BE2C (cell line): ENCODE measurements at regions not wholly inside any gene's neighbourhood (a gene's known extent, or its start where the extent isn't known, plus 50 kb on each side); places are given as distances from the start of the nearest gene placed in this dataset.
"Not testable (repeated sequence)": the region's sequence is repeated elsewhere in the genome, so short reads cannot be mapped to it uniquely, and the experiment has no call there.

ENCODE experiments used
- DNase-seq: peaks from one replicate; pipeline ENCODE4 v3.0.0-alpha.2; 2020
- H3K27me3 ChIP-seq: fragments of 250-450 bp; sonication (Bioruptor Pico); 2 replicates; pipeline ENCODE4 v1.5.1; 2020; ENCODE audit warnings: mild to moderate bottlenecking
- H3K36me3 ChIP-seq: fragments of 250-450 bp; sonication (Bioruptor Pico); 2 replicates; pipeline ENCODE4 v1.5.1; 2020; ENCODE audit warnings: mild to moderate bottlenecking
- H3K4me1 ChIP-seq: fragments of 250-450 bp; sonication (Bioruptor Pico); 2 replicates; pipeline ENCODE4 v1.5.1; 2020
- H3K4me3 ChIP-seq: 2 replicates; pipeline ENCODE4 v1.5.1; 2011; ENCODE audit warnings: low read depth, low read length
- H3K9me3 ChIP-seq: fragments of 250-450 bp; sonication (Bioruptor Pico); 2 replicates; pipeline ENCODE4 v1.5.1; 2020
- TF ChIP-seq, protein P1 (sequence below): IDR thresholded peaks from 2 replicates; pipeline ENCODE4 v1.5.1; 2012; ENCODE audit warnings: mild to moderate bottlenecking, low read depth, low read length

DNA sequence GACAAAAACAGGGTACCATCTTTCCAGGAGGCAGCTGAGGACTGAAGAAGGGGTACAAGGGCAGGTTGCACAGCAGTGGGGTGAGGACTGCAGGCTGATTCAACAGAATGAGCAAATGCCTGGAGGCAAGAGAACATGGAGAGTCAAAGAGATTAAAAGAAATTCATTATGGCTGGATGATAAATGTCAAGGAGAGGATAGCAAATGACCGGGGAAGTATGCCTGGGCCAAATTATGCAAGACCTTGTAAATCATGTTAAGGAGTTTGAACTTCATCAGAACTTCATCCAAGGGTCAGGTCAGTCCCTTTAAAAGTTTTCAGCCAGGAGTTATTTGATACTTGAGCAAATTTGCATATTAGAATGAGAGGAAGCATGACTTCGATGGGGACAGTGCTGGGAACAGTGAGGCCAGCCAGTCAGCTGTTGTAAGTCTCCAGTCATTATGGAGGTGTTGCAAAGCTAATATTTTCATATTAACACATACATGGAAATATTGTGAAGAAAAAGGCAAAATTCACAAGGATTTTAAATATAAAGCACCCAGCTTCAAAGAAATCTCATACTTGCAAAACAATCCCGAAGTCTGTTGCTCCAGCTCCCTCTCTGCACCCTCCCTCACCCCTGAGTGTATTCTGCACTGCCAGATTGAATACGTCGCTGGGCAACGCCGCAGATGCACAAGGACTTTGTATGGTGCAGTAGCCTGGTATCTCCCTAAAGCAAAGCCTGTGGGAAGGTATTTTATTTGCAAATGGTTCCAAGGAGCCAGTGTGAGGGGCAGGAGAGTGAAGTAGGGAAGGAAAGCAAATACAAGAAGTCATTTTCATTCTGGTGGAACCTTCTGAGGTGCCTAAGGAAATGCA is 509.8 kb upstream of the TLE4 start:
- H3K36me3 ChIP-seq: no peaks in the 10 kb centered on the region
- TF ChIP-seq, protein P1, sequence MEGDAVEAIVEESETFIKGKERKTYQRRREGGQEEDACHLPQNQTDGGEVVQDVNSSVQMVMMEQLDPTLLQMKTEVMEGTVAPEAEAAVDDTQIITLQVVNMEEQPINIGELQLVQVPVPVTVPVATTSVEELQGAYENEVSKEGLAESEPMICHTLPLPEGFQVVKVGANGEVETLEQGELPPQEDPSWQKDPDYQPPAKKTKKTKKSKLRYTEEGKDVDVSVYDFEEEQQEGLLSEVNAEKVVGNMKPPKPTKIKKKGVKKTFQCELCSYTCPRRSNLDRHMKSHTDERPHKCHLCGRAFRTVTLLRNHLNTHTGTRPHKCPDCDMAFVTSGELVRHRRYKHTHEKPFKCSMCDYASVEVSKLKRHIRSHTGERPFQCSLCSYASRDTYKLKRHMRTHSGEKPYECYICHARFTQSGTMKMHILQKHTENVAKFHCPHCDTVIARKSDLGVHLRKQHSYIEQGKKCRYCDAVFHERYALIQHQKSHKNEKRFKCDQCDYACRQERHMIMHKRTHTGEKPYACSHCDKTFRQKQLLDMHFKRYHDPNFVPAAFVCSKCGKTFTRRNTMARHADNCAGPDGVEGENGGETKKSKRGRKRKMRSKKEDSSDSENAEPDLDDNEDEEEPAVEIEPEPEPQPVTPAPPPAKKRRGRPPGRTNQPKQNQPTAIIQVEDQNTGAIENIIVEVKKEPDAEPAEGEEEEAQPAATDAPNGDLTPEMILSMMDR: no peak

DNA sequence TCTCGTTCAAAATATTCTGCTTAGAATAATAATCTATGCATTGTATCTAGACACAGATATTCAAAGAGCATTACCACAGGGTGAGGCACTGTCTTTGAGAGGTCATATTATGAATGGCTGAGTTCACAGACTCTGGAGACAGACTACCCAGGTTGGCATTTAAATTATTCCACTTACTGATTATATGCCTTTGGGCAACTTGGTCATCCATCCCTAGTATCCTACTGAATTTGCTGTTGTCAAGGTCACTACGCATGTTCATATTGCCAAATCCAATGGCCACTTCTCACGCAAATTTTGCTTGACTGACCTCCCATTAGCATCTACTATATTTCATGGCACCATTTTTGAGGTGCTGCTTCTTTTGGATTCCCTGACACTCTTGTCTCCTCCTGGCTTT is 498.6 kb upstream of the TLE4 start:
- no peak for DNase-seq
- no peak overlapping the region for H3K4me3 ChIP-seq

More for the DNA sequence above, 509.8 kb upstream of the TLE4 start:
- Histone ChIP-seq H3K4me1 (no peaks in the 10 kb centered on the region), H3K27me3 (no peaks in the 10 kb centered on the region), H3K4me3 (no peak overlapping the region), H3K9me3 (no peaks in the 10 kb centered on the region; the same call in 1 of the 2 replicates)
- no peak for DNase-seq

DNA sequence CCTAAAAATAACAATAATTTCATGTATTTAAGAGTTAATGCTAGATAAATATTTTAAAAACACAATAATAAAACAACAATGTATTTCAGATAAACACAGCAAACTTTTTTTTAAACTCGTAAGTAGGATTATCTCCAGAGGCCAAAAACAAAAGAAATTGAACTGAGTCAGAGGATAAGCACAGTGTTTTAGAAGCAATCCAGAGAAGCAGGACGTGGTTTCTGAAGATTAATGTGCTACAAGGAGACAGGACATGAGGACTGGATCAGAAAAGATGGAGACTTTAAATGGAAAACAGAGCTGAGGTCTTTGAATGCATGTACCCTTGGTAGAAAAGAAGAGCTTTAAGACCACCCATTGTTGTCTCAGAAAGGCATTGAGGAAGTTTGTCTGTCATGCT is 491.2 kb upstream of the TLE4 start:
- no peaks in the 10 kb centered on the region for H3K4me1 ChIP-seq

More for the DNA sequence above, 498.6 kb upstream of the TLE4 start:
- H3K36me3 ChIP-seq: no peaks in the 10 kb centered on the region
- H3K4me1 ChIP-seq: no peaks in the 10 kb centered on the region
- no peaks in the 10 kb centered on the region for H3K27me3 ChIP-seq
- no peaks in the 10 kb centered on the region for H3K9me3 ChIP-seq
- TF ChIP-seq, protein P1: no peak

DNA sequence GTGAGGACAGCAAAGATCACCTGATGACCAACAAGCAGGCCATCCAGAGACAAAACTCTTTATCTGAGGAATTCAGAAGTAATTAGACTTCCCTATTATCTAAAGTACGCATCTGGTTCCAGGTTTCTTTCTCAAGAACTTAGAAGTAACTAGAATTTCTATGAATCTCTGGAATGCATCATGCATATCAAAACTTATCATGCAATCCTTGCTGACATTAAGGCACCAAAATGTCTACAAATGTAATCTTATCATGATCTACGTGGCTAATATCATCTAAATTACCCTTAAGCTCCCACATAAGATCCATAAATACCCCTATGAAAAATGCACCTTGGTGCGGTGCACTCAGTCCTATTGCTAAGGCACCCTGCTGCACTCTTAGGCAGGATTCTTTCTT is 488.1 kb upstream of the TLE4 start:
- Histone ChIP-seq H3K36me3 (no peaks in the 10 kb centered on the region), H3K4me3 (no peak overlapping the region), H3K9me3 (no peaks in the 10 kb centered on the region), H3K27me3 (no peaks in the 10 kb centered on the region), H3K4me1 (no peaks in the 10 kb centered on the region)
- DNase-seq: no peak
- TF ChIP-seq, protein P1: no peak

More for the DNA sequence above, 491.2 kb upstream of the TLE4 start:
- Histone ChIP-seq H3K4me3 (no peak overlapping the region), H3K36me3 (no peaks in the 10 kb centered on the region), H3K27me3 (no peaks in the 10 kb centered on the region), H3K9me3 (no peaks in the 10 kb centered on the region)
- TF ChIP-seq, protein P1: no peak
- no peak for DNase-seq

DNA sequence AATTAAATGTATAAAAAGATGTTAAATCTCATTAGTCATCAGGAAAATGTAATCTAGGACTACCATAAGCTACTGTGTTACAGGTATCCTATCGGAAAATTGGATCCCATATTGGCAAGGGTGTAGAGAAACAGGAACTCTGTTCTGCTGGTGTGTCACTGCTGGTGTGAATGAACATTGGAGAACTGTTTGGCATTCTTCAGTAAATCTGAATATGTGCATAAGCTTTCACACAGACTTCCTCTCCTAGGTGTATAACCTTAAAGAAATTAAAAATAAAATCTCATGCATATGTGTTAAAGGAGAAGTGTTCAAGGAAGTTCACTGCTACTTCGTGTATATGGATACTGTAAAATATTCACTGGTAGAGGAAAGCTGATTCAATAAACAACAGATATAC is 484.6 kb upstream of the TLE4 start:
- H3K36me3 ChIP-seq: no peaks in the 10 kb centered on the region
- H3K4me1 ChIP-seq: no peaks in the 10 kb centered on the region
- no peaks in the 10 kb centered on the region for H3K9me3 ChIP-seq
- TF ChIP-seq, protein P1: no peak
- DNase-seq: no peak
- no peak overlapping the region for H3K4me3 ChIP-seq
- H3K27me3 ChIP-seq: no peaks in the 10 kb centered on the region

DNA sequence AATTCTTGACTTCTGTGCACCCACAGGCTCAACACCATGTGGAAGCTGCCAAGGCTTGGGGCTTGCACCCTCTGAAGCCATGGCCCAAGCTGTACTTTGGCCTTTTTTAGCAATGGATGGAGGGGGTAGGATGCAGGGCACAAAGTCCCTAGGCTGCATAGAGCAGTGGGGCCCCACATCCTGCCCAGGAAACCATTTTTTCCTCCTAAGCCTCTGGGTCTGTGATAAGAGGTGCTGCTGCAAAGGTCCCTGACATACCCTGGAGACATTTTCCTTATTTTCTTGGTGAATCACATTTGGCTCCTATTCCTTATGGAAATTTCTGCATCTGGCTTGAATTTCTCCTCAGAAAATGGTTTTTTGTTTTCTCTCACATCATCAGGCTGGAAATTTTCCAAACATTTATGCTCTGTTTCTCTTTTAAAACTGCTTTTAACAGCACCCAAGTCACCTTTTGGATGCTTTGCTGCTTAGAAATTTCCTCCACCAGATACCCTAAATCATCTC is 482.7 kb upstream of the TLE4 start:
- H3K4me3 ChIP-seq: no peak overlapping the region
- no peaks in the 10 kb centered on the region for H3K4me1 ChIP-seq
- H3K27me3 ChIP-seq: no peaks in the 10 kb centered on the region
- TF ChIP-seq, protein P1: no peak
- no peaks in the 10 kb centered on the region for H3K36me3 ChIP-seq
- no peak for DNase-seq
- H3K9me3 ChIP-seq: no peaks in the 10 kb centered on the region

DNA sequence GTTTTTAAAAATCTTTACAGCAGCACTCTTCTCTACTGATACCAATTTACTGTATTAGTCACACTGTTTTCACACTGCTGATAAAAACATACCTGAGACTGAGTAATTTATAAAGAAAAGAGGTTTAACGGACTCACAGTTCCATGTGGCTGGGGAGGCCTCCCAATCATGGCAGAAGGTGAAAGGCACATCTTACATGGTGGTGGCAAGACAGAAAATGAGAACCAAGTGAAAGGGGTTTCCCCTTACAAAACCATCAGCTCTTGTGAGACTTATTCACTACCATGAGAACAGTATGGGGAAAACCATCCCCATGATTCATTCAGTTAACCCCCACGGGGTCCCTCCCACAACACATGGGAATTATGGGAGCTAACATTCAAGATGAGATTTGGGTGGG is 481.9 kb upstream of the TLE4 start:
- not testable (repeated sequence) for H3K9me3 ChIP-seq, H3K4me3 ChIP-seq, H3K4me1 ChIP-seq, H3K27me3 ChIP-seq, H3K36me3 ChIP-seq
- peak; percentile 31 for DNase-seq

DNA sequence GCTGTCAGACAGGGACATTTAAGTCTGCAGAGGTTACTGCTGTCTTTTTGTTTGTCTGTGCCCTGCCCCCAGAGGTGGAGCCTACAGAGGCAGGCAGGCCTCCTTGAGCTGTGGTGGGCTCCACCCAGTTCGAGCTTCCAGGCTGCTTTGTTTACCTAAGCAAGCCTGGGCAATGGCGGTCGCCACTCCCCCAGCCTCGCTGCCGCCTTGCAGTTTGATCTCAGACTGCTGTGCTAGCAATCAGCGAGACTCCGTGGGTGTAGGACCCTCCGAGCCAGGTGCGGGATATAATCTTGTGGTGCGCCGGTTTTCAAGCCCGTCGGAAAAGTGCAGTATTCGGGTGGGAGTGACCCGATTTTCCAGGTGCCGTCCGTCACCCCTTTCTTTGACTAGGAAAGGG is 468.5 kb upstream of the TLE4 start:
- H3K4me3 ChIP-seq, H3K9me3 ChIP-seq, H3K27me3 ChIP-seq, H3K36me3 ChIP-seq, H3K4me1 ChIP-seq, DNase-seq: not testable (repeated sequence)
